Colonic mucosa (tissue), 4 donors: ENCODE measurements at regions not wholly inside any gene's neighbourhood (a gene's known extent, or its start where the extent isn't known, plus 50 kb on each side); places are given as distances from the start of the nearest gene placed in this dataset.

Experiments
- DNase-seq: peaks from one replicate; pipeline ENCODE4 v3.0.0-alpha.2; 2020
- H3K27ac ChIP-seq: fragments of 200-600 bp; one replicate; pipeline ENCODE4 v1.8.0; 2021
- H3K27me3 ChIP-seq: fragments of 200-600 bp; one replicate; pipeline ENCODE4 v1.8.0; 2021
- H3K36me3 ChIP-seq: fragments of 200-600 bp; one replicate; pipeline ENCODE4 v1.8.0; 2021
- H3K4me1 ChIP-seq: fragments of 200-600 bp; one replicate; pipeline ENCODE4 v1.8.0; 2021; ENCODE audit warnings: mild to moderate bottlenecking
- H3K4me3 ChIP-seq: fragments of 200-600 bp; one replicate; pipeline ENCODE4 v1.8.0; 2021
- H3K9ac ChIP-seq, 2 donors: one replicate each; pipeline ENCODE4 v1.7.0; 2013; ENCODE audit warnings: control low read depth in 2 of 2, low read depth in 2 of 2, low read length in 2 of 2
- H3K9me3 ChIP-seq: fragments of 200-600 bp; one replicate; pipeline ENCODE4 v1.8.0; 2021
- CTCF ChIP-seq: fragments of 200-600 bp; IDR thresholded peaks from one replicate; pipeline ENCODE4 v1.8.0; 2022; ENCODE audit warnings: antibody characterized with exemption, mild to moderate bottlenecking
- intact Hi-C: fragments of 100-400 bp; cut with DNase I; formaldehyde crosslinking; loops from one replicate; pipeline ENCODE4 v1.14.1; 2022
- donor health status: healthy.
- donor health status: DM: no; HTN: no; CAD: no.
- donor health status: DM: no; HTN: no; CAD: no.

- Histone ChIP-seq H3K27ac (no peak overlapping the region), H3K4me1 (no peaks in the 10 kb centered on the region), H3K9ac (no peak overlapping the region), H3K4me3 (no peak overlapping the region), H3K9me3 (no peaks in the 10 kb centered on the region), H3K36me3 (no peaks in the 10 kb centered on the region), H3K27me3 (no peaks in the 10 kb centered on the region)
- TF ChIP-seq CTCF = no peak
- intact Hi-C loops = no loop called here
- DNase-seq = no peak
Observed at GRCh38 chr3:59472541-59472940, 422.7 kb upstream of the CFAP20DC start.

GRCh38 chr3:59469948-59470723 lies 420.3 kb upstream of the CFAP20DC start:
- no peak for TF ChIP-seq CTCF

GRCh38 chr3:59467476-59467875 lies 417.7 kb upstream of the CFAP20DC start:
- no peaks in the 10 kb centered on the region for H3K9me3 ChIP-seq
- H3K27ac ChIP-seq = no peak overlapping the region
- intact Hi-C loops = no loop called here
- H3K36me3 ChIP-seq = no peaks in the 10 kb centered on the region
- no peaks in the 10 kb centered on the region for H3K27me3 ChIP-seq
- DNase-seq = no peak
- no peak overlapping the region for H3K9ac ChIP-seq
- no peaks in the 10 kb centered on the region for H3K4me1 ChIP-seq
- H3K4me3 ChIP-seq = no peak overlapping the region
- TF ChIP-seq CTCF = no peak

More at GRCh38 chr3:59469948-59470723, 420.3 kb upstream of the CFAP20DC start:
- H3K9me3 ChIP-seq = no peaks in the 10 kb centered on the region
- H3K4me3 ChIP-seq = no peak overlapping the region
- intact Hi-C loops = no loop called here
- H3K27me3 ChIP-seq = no peaks in the 10 kb centered on the region
- no peaks in the 10 kb centered on the region for H3K4me1 ChIP-seq
- DNase-seq = no peak
- no peaks in the 10 kb centered on the region for H3K36me3 ChIP-seq
- no peak overlapping the region for H3K27ac ChIP-seq
- H3K9ac ChIP-seq = no peak overlapping the region

- Histone ChIP-seq H3K9me3 (no peaks in the 10 kb centered on the region), H3K27ac (no peak overlapping the region), H3K27me3 (no peaks in the 10 kb centered on the region), H3K36me3 (no peaks in the 10 kb centered on the region), H3K4me1 (no peaks in the 10 kb centered on the region), H3K9ac (no peak overlapping the region), H3K4me3 (no peak overlapping the region)
- no peak for DNase-seq
- no peak for TF ChIP-seq CTCF
- intact Hi-C loops = no loop called here
Observed at GRCh38 chr3:59464187-59464586, 414.4 kb upstream of the CFAP20DC start.

GRCh38 chr3:59463253-59463652 lies 413.4 kb upstream of the CFAP20DC start:
- H3K36me3 ChIP-seq = no peaks in the 10 kb centered on the region
- H3K4me1 ChIP-seq = no peaks in the 10 kb centered on the region
- no peak for DNase-seq
- no peaks in the 10 kb centered on the region for H3K27me3 ChIP-seq
- no peak overlapping the region for H3K9ac ChIP-seq
- TF ChIP-seq CTCF = no peak
- H3K9me3 ChIP-seq = no peaks in the 10 kb centered on the region
- no peak overlapping the region for H3K4me3 ChIP-seq
- no peak overlapping the region for H3K27ac ChIP-seq
- intact Hi-C loops = no loop called here
